SK-N-SH treated with all-trans-retinoic acid at 6 μM for 48 hours (cell line): ENCODE measurements at regions not wholly inside any gene's neighbourhood (a gene's known extent, or its start where the extent isn't known, plus 50 kb on each side); places are given as distances from the start of the nearest gene placed in this dataset.

Source experiments
- ATAC-seq: fragments of 200-7000 bp; cut with Tn5 transposase; 3 replicates; pipeline ENCODE4 v1.9.1; 2020; ENCODE audit warnings: mild to moderate bottlenecking, moderate library complexity
- ARNTL ChIP-seq: fragments of 450-650 bp; formaldehyde crosslinking; IDR thresholded peaks from 2 replicates; pipeline ENCODE4 v1.5.0; 2020; ENCODE audit warnings: low read depth, mild to moderate bottlenecking, moderate library complexity, borderline replicate concordance
- BACH2 ChIP-seq: fragments of 250-450 bp; sonication (Bioruptor Pico); IDR thresholded peaks from 2 replicates; pipeline ENCODE4 v1.9.0; 2021; ENCODE audit warnings: mild to moderate bottlenecking, borderline replicate concordance
- CREB5 ChIP-seq: fragments of 250-450 bp; sonication (Bioruptor Pico); IDR thresholded peaks from 2 replicates; pipeline ENCODE4 v1.5.1; 2020; ENCODE audit warnings: low read depth, mild to moderate bottlenecking, moderate library complexity
- CSDC2 ChIP-seq: fragments of 250-450 bp; sonication (Bioruptor Pico); IDR thresholded peaks from 2 replicates; pipeline ENCODE4 v1.5.0; 2020; ENCODE audit warnings: mild to moderate bottlenecking, moderate library complexity
- CSRNP3 ChIP-seq: fragments of 250-450 bp; sonication (Bioruptor Pico); IDR thresholded peaks from 2 replicates; pipeline ENCODE4 v1.5.1; 2021; ENCODE audit warnings: mild to moderate bottlenecking, moderate library complexity
- ESRRG ChIP-seq: fragments of 250-450 bp; sonication (Bioruptor Pico); IDR thresholded peaks from 2 replicates; pipeline ENCODE4 v1.6.1; 2021; ENCODE audit warnings: mild to moderate bottlenecking
- GLIS3 ChIP-seq: fragments of 250-450 bp; sonication (Bioruptor Pico); IDR thresholded peaks from 2 replicates; pipeline ENCODE4 v1.5.0; 2020; ENCODE audit warnings: mild to moderate bottlenecking, moderate library complexity
- ISL1 ChIP-seq: fragments of 250-450 bp; sonication (Bioruptor Pico); IDR thresholded peaks from 2 replicates; pipeline ENCODE4 v2.1.2; 2022; ENCODE audit warnings: mild to moderate bottlenecking, moderate library complexity
- OSR1 ChIP-seq: fragments of 250-450 bp; sonication (Bioruptor Pico); IDR thresholded peaks from 2 replicates; pipeline ENCODE4 v1.8.0; 2022; ENCODE audit warnings: moderate library complexity, mild to moderate bottlenecking, inconsistent platforms
- PATZ1 ChIP-seq: fragments of 250-450 bp; sonication (Bioruptor Pico); IDR thresholded peaks from 2 replicates; pipeline ENCODE4 v1.8.0; 2020; ENCODE audit warnings: mild to moderate bottlenecking, moderate library complexity, borderline replicate concordance
- POU6F1 ChIP-seq: fragments of 250-450 bp; sonication (Bioruptor Pico); IDR thresholded peaks from 2 replicates; pipeline ENCODE4 v1.8.0; 2021; ENCODE audit warnings: low read depth, mild to moderate bottlenecking, moderate library complexity, borderline replicate concordance
- PPARA ChIP-seq: fragments of 250-450 bp; sonication (Bioruptor Pico); IDR thresholded peaks from 2 replicates; pipeline ENCODE4 v1.5.0; 2020; ENCODE audit warnings: mild to moderate bottlenecking, borderline replicate concordance
- RARB ChIP-seq: fragments of 250-450 bp; sonication (Bioruptor Pico); IDR thresholded peaks from 2 replicates; pipeline ENCODE4 v1.8.0; 2021; ENCODE audit warnings: mild to moderate bottlenecking, moderate library complexity
- TCF4 ChIP-seq: fragments of 250-450 bp; sonication (Bioruptor Pico); IDR thresholded peaks from 2 replicates; pipeline ENCODE4 v1.8.0; 2021; ENCODE audit warnings: mild to moderate bottlenecking, moderate library complexity, borderline replicate concordance
- TOX ChIP-seq: fragments of 250-450 bp; sonication (Bioruptor Pico); IDR thresholded peaks from 2 replicates; pipeline ENCODE4 v1.8.0; 2021; ENCODE audit warnings: mild to moderate bottlenecking, moderate library complexity, borderline replicate concordance
- TSHZ2 ChIP-seq: fragments of 250-450 bp; sonication (Bioruptor Pico); IDR thresholded peaks from 2 replicates; pipeline ENCODE4 v1.5.0; 2020; ENCODE audit warnings: mild to moderate bottlenecking, moderate library complexity
- ZC3H10 ChIP-seq: fragments of 250-450 bp; sonication (Bioruptor Pico); IDR thresholded peaks from 2 replicates; pipeline ENCODE4 v1.5.1; 2021; ENCODE audit warnings: mild to moderate bottlenecking, moderate library complexity
- ZFP3 ChIP-seq: fragments of 250-450 bp; sonication (Bioruptor Pico); IDR thresholded peaks from 2 replicates; pipeline ENCODE4 v1.5.0; 2020; ENCODE audit warnings: mild to moderate bottlenecking, moderate library complexity
- ZFP30 ChIP-seq: fragments of 450-650 bp; formaldehyde crosslinking; IDR thresholded peaks from 2 replicates; pipeline ENCODE4 v1.5.0; 2022; ENCODE audit warnings: mild to moderate bottlenecking, moderate library complexity
- ZNF565 ChIP-seq: fragments of 450-650 bp; formaldehyde crosslinking; conservative IDR thresholded peaks from 2 replicates; pipeline ENCODE4 v1.5.0; 2020; ENCODE audit warnings: low read depth, mild to moderate bottlenecking, moderate library complexity
- ZNF70 ChIP-seq: fragments of 450-650 bp; formaldehyde crosslinking; IDR thresholded peaks from 2 replicates; pipeline ENCODE4 v1.5.0; 2020; ENCODE audit warnings: mild to moderate bottlenecking, moderate library complexity
- ZNF8 ChIP-seq: fragments of 450-650 bp; formaldehyde crosslinking; IDR thresholded peaks from 2 replicates; pipeline ENCODE4 v1.5.0; 2020; ENCODE audit warnings: mild to moderate bottlenecking, moderate library complexity

GRCh38 chr7:12053561-12053960 lies 157.5 kb upstream of the TMEM106B start (continued):
- no peak for TF ChIP-seq TSHZ2 (CRISPR knock-in tag)
- TF ChIP-seq, all 23 proteins: peak for 0

GRCh38 chr7:12054830-12055229 lies 156.3 kb upstream of the TMEM106B start:
- TF ChIP-seq TSHZ2 (CRISPR knock-in tag) (no peak), RARB (CRISPR knock-in tag) (no peak), ZC3H10 (CRISPR knock-in tag) (no peak), PATZ1 (CRISPR knock-in tag) (no peak), TOX (CRISPR knock-in tag) (no peak), GLIS3 (no peak), BACH2 (CRISPR knock-in tag) (no peak), ARNTL (CRISPR knock-in tag) (no peak), CREB5 (CRISPR knock-in tag) (no peak), POU6F1 (CRISPR knock-in tag) (no peak), PPARA (no peak), ZNF8 (no peak), ZFP3 (no peak), OSR1 (no peak), CSRNP3 (CRISPR knock-in tag) (no peak), TCF4 (CRISPR knock-in tag) (no peak)
- ATAC-seq = no peak

- ATAC-seq = no peak
- TF ChIP-seq TSHZ2 (CRISPR knock-in tag) (no peak), ZFP30 (no peak), CSDC2 (CRISPR knock-in tag) (no peak), ESRRG (CRISPR knock-in tag) (no peak), OSR1 (no peak), ZNF8 (no peak), GLIS3 (no peak), TCF4 (CRISPR knock-in tag) (no peak), CREB5 (CRISPR knock-in tag) (no peak), ZNF565 (no peak), ZC3H10 (CRISPR knock-in tag) (no peak), ZNF70 (CRISPR knock-in tag) (no peak), PPARA (no peak), ISL1 (CRISPR knock-in tag) (no peak)
These were observed 154.7 kb upstream of the TMEM106B start for GRCh38 chr7:12056381-12056780.
